ENCODE measurements at regions not wholly inside any gene's neighbourhood (a gene's known extent, or its start where the extent isn't known, plus 50 kb on each side); places are given as distances from the start of the nearest gene placed in this dataset.
"Not testable (repeated sequence)": the region's sequence is repeated elsewhere in the genome, so short reads cannot be mapped to it uniquely, and the experiment has no call there.

- TF ChIP-seq CTCF (conservative IDR thresholded peaks at IDR 0.05; ENCODE audit: low read depth, low read length); EZH2 (IDR thresholded peaks at IDR 0.05; ENCODE audit: low read length, unreplicated experiment): not testable (repeated sequence)
These were observed 1529.3 kb downstream of the RPIA start for GRCh38 chr2:90220623-90221299.

All from PC-3 (cell line).